ENCODE measurements at regions not wholly inside any gene's neighbourhood (a gene's known extent, or its start where the extent isn't known, plus 50 kb on each side); places are given as distances from the start of the nearest gene placed in this dataset.
"Not testable (repeated sequence)": the region's sequence is repeated elsewhere in the genome, so short reads cannot be mapped to it uniquely, and the experiment has no call there.

GRCh38 chr16:79991969-79992368 lies 391.4 kb upstream of the MAF start:
- in situ Hi-C loops (cut with HindIII; ENCODE audit: low sequenced_read_pairs): no loop called here
- TF ChIP-seq CTCF (IDR thresholded peaks at IDR 0.05; ENCODE audit: low read depth, low read length): no peak
- H3K4me3 ChIP-seq (ENCODE audit: low read depth, low read length): no peak overlapping the region
- no peak for DNase-seq (ENCODE audit: low read depth, low spot score)

GRCh38 chr16:79988721-79989220 lies 388.2 kb upstream of the MAF start:
- no peak overlapping the region for H3K4me3 ChIP-seq (ENCODE audit: low read depth, low read length)
- TF ChIP-seq CTCF (IDR thresholded peaks at IDR 0.05; ENCODE audit: low read depth, low read length): no peak
- in situ Hi-C loops (cut with HindIII; ENCODE audit: low sequenced_read_pairs): no loop called here
- no peak for DNase-seq (ENCODE audit: low read depth, low spot score)

GRCh38 chr16:79988089-79988488 lies 387.6 kb upstream of the MAF start:
- in situ Hi-C loops (cut with HindIII; ENCODE audit: low sequenced_read_pairs): no loop called here
- no peak for TF ChIP-seq CTCF (IDR thresholded peaks at IDR 0.05; ENCODE audit: low read depth, low read length)
- no peak for DNase-seq (ENCODE audit: low read depth, low spot score)
- no peak overlapping the region for H3K4me3 ChIP-seq (ENCODE audit: low read depth, low read length)

- H3K4me3 ChIP-seq (ENCODE audit: low read depth, low read length): no peak overlapping the region
- DNase-seq (ENCODE audit: low read depth, low spot score): no peak
- TF ChIP-seq CTCF (IDR thresholded peaks at IDR 0.05; ENCODE audit: low read depth, low read length): no peak
- in situ Hi-C loops (cut with HindIII; ENCODE audit: low sequenced_read_pairs): no loop called here
Observed at GRCh38 chr16:79986352-79986751, 385.8 kb upstream of the MAF start.

- no peak overlapping the region for H3K4me3 ChIP-seq (ENCODE audit: low read depth, low read length)
- no peak for TF ChIP-seq CTCF (IDR thresholded peaks at IDR 0.05; ENCODE audit: low read depth, low read length)
- no peak for DNase-seq (ENCODE audit: low read depth, low spot score)
- in situ Hi-C loops (cut with HindIII; ENCODE audit: low sequenced_read_pairs): no loop called here
Observed at GRCh38 chr16:79985606-79986005, 385.1 kb upstream of the MAF start.

GRCh38 chr16:79984149-79984548 lies 383.6 kb upstream of the MAF start:
- in situ Hi-C loops (cut with HindIII; ENCODE audit: low sequenced_read_pairs); H3K4me3 ChIP-seq (ENCODE audit: low read depth, low read length); DNase-seq (ENCODE audit: low read depth, low spot score): not testable (repeated sequence)

- no peak for TF ChIP-seq CTCF (IDR thresholded peaks at IDR 0.05; ENCODE audit: low read depth, low read length)
- H3K4me3 ChIP-seq (ENCODE audit: low read depth, low read length): no peak overlapping the region
- in situ Hi-C loops (cut with HindIII; ENCODE audit: low sequenced_read_pairs): no loop called here
- DNase-seq (ENCODE audit: low read depth, low spot score): no peak
Observed at GRCh38 chr16:79982862-79983261, 382.3 kb upstream of the MAF start.
